ENCODE measurements at regions not wholly inside any gene's neighbourhood (a gene's known extent, or its start where the extent isn't known, plus 50 kb on each side); places are given as distances from the start of the nearest gene placed in this dataset.
"Not testable (repeated sequence)": the region's sequence is repeated elsewhere in the genome, so short reads cannot be mapped to it uniquely, and the experiment has no call there.

- H3K27ac Mint-ChIP-seq = no peak overlapping the region
- no peak for DNase-seq (ENCODE audit: extremely low spot score, unreplicated experiment)
- peaks cover 16% of the 10 kb centered on the region for H3K27me3 Mint-ChIP-seq
- H3K4me3 Mint-ChIP-seq = no peak overlapping the region
- peaks cover 4% of the 10 kb centered on the region for H3K4me1 Mint-ChIP-seq (ENCODE audit: unreplicated experiment)
- no peak for TF ChIP-seq CTCF (conservative IDR thresholded peaks at IDR 0.05)
- no peaks in the 10 kb centered on the region for H3K9me3 Mint-ChIP-seq
- no peaks in the 10 kb centered on the region for H3K36me3 Mint-ChIP-seq
Observed at GRCh38 chr4:27692868-27693634, 832.4 kb downstream of the STIM2 start.

GRCh38 chr4:27696257-27696656, 835.6 kb downstream of the STIM2 start:
- not testable (repeated sequence) for H3K27ac Mint-ChIP-seq; DNase-seq (ENCODE audit: extremely low spot score, unreplicated experiment); H3K27me3 Mint-ChIP-seq; H3K4me1 Mint-ChIP-seq (ENCODE audit: unreplicated experiment); H3K4me3 Mint-ChIP-seq; H3K36me3 Mint-ChIP-seq; H3K9me3 Mint-ChIP-seq

- Mint-ChIP-seq H3K9me3 (no peaks in the 10 kb centered on the region), H3K36me3 (no peaks in the 10 kb centered on the region), H3K4me1 (ENCODE audit: unreplicated experiment) (no peaks in the 10 kb centered on the region), H3K27ac (no peak overlapping the region), H3K27me3 (peaks cover 2% of the 10 kb centered on the region), H3K4me3 (no peak overlapping the region)
- TF ChIP-seq CTCF (conservative IDR thresholded peaks at IDR 0.05) = no peak
- DNase-seq (ENCODE audit: extremely low spot score, unreplicated experiment) = no peak
Observed at GRCh38 chr4:27701606-27702005, 841.0 kb downstream of the STIM2 start.

- Mint-ChIP-seq H3K4me1 (ENCODE audit: unreplicated experiment) (no peaks in the 10 kb centered on the region), H3K27me3 (peaks cover 2% of the 10 kb centered on the region), H3K36me3 (no peaks in the 10 kb centered on the region), H3K27ac (no peak overlapping the region), H3K4me3 (no peak overlapping the region), H3K9me3 (no peaks in the 10 kb centered on the region)
- DNase-seq (ENCODE audit: extremely low spot score, unreplicated experiment) = no peak
- TF ChIP-seq CTCF (conservative IDR thresholded peaks at IDR 0.05) = peak; percentile 59
Observed at GRCh38 chr4:27702730-27703431, 842.2 kb downstream of the STIM2 start.

GRCh38 chr4:27703771-27704170, 843.1 kb downstream of the STIM2 start:
- no peaks in the 10 kb centered on the region for H3K9me3 Mint-ChIP-seq
- H3K27me3 Mint-ChIP-seq = peaks cover 2% of the 10 kb centered on the region
- no peaks in the 10 kb centered on the region for H3K4me1 Mint-ChIP-seq (ENCODE audit: unreplicated experiment)
- H3K36me3 Mint-ChIP-seq = no peaks in the 10 kb centered on the region
- DNase-seq (ENCODE audit: extremely low spot score, unreplicated experiment) = no peak
- TF ChIP-seq CTCF (conservative IDR thresholded peaks at IDR 0.05) = no peak
- no peak overlapping the region for H3K4me3 Mint-ChIP-seq
- H3K27ac Mint-ChIP-seq = no peak overlapping the region

GRCh38 chr4:27711041-27711440, 850.4 kb downstream of the STIM2 start:
- Mint-ChIP-seq H3K27me3 (no peaks in the 10 kb centered on the region), H3K4me1 (ENCODE audit: unreplicated experiment) (no peaks in the 10 kb centered on the region), H3K27ac (no peak overlapping the region), H3K9me3 (no peaks in the 10 kb centered on the region), H3K4me3 (no peak overlapping the region), H3K36me3 (no peaks in the 10 kb centered on the region)
- DNase-seq (ENCODE audit: extremely low spot score, unreplicated experiment) = no peak
- no peak for TF ChIP-seq CTCF (conservative IDR thresholded peaks at IDR 0.05)

Data from type B pancreatic cell (in vitro differentiated cells).